BJ (cell line): ENCODE measurements at regions not wholly inside any gene's neighbourhood (a gene's known extent, or its start where the extent isn't known, plus 50 kb on each side); places are given as distances from the start of the nearest gene placed in this dataset.

Experiments
- CTCF ChIA-PET: fragments of 350-600 bp; formaldehyde crosslinking; extraction: SDS; loops from one replicate; lab custom pipeline; 2021; ENCODE audit warnings: antibody characterized with exemption, inconsistent platforms; lab: Yijun Ruan, JAX
- POLR2A ChIA-PET: fragments of 300-600 bp; sonication (Branson Sonifier 250); formaldehyde crosslinking; extraction: SDS; loops from one replicate; lab custom pipeline; 2021; ENCODE audit warnings: antibody characterized with exemption; lab: Charles Lee
- DNase-seq: peaks from one replicate; pipeline ENCODE4 v3.0.0-alpha.2; 2011; ENCODE audit warnings: low read depth
- H3K27me3 ChIP-seq: 2 replicates; pipeline ENCODE4 v1.6.0; 2011; ENCODE audit warnings: low read length; ENCODE audit not compliant: control insufficient read depth, insufficient read depth
- H3K36me3 ChIP-seq: 2 replicates; pipeline ENCODE4 v1.5.1; 2011; ENCODE audit warnings: low read length; ENCODE audit not compliant: control insufficient read depth, insufficient read depth
- H3K4me3 ChIP-seq: 2 replicates; pipeline ENCODE4 v1.5.1; 2011; ENCODE audit warnings: low read depth, mild to moderate bottlenecking, control low read depth, low read length
- CTCF ChIP-seq: IDR thresholded peaks from 2 replicates; pipeline ENCODE4 v1.5.1; 2011; ENCODE audit warnings: low read depth, mild to moderate bottlenecking, control low read depth, inconsistent platforms, low read length, moderate library complexity; ENCODE audit not compliant: insufficient read depth

GRCh38 chr20:41870869-41871462 is 252.8 kb upstream of the CHD6 start:
- CTCF ChIA-PET = no interaction called here
- no peak for DNase-seq
- no peak for TF ChIP-seq CTCF
- POLR2A ChIA-PET = no interaction called here
- no peaks in the 10 kb centered on the region for H3K36me3 ChIP-seq
- H3K4me3 ChIP-seq = no peak overlapping the region
- no peaks in the 10 kb centered on the region for H3K27me3 ChIP-seq

- H3K27me3 ChIP-seq = no peaks in the 10 kb centered on the region
- DNase-seq = no peak
- TF ChIP-seq CTCF = no peak
- CTCF ChIA-PET = no interaction called here
- no peak overlapping the region for H3K4me3 ChIP-seq
- no peaks in the 10 kb centered on the region for H3K36me3 ChIP-seq
- POLR2A ChIA-PET = no interaction called here
Observed at GRCh38 chr20:41869261-41869660, 251.1 kb upstream of the CHD6 start.

DNA sequence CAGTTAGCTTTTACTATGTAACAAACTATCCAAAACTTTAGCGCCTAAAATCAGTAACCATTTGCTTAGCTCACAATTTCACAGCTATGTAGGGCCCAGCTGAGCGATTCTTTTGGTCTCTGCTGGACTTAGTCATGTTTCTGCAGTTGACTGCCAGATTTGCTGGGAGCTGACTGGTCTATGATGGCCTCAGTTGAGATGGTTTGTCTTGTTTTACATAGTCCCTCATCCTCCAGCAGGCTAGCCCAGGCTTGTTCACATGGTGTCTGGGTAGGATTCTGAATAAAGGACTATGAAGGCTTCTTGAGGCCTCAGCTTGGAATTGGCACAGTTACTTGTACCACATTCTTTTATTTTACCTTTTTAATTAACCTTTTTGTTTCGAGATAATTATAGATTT is 247.8 kb upstream of the CHD6 start:
- DNase-seq = no peak
- Histone ChIP-seq H3K4me3 (no peak overlapping the region), H3K27me3 (no peaks in the 10 kb centered on the region), H3K36me3 (no peaks in the 10 kb centered on the region)
- POLR2A ChIA-PET = no interaction called here
- TF ChIP-seq CTCF = no peak
- CTCF ChIA-PET = no interaction called here

DNA sequence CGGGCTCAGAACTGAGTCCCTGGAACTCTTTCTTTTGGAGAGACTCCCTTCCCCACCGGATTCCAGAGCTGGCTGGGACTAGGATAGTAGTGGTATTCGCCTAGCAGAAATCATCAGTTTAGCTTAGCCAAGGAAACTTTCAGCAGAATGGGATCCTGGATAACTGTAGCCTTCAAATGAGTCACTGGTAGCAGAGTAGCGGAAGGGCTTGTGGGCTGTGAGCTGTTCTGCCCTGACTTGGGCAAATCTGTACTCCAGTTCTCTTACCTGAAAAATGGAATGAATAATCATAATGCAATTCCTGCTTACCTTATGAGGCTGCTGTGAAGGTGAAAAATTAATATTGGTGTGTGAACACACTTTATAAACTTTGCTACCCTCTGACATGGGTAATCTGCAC is 244.3 kb upstream of the CHD6 start:
- Histone ChIP-seq H3K36me3 (no peaks in the 10 kb centered on the region), H3K27me3 (no peaks in the 10 kb centered on the region), H3K4me3 (no peak overlapping the region)
- ChIA-PET CTCF (no interaction called here), POLR2A (no interaction called here)
- no peak for DNase-seq
- no peak for TF ChIP-seq CTCF

- no peaks in the 10 kb centered on the region for H3K36me3 ChIP-seq
- no peak for DNase-seq
- H3K27me3 ChIP-seq = no peaks in the 10 kb centered on the region
- no peak overlapping the region for H3K4me3 ChIP-seq
- ChIA-PET POLR2A (no interaction called here), CTCF (no interaction called here)
- no peak for TF ChIP-seq CTCF
Observed at GRCh38 chr20:41861772-41862422, 243.7 kb upstream of the CHD6 start.
